HG03135 (cell line): ENCODE measurements at regions not wholly inside any gene's neighbourhood (a gene's known extent, or its start where the extent isn't known, plus 50 kb on each side); places are given as distances from the start of the nearest gene placed in this dataset.
A peak's percentile ranks its signal among the peaks of the same experiment; 100 is the strongest.

Experiments
- ATAC-seq: cut with Tn5 transposase; IDR thresholded peaks from one replicate; pipeline ENCODE4 v1.9.1; 2021; ENCODE audit warnings: mild to moderate bottlenecking, moderate library complexity; ENCODE audit not compliant: unreplicated experiment

DNA sequence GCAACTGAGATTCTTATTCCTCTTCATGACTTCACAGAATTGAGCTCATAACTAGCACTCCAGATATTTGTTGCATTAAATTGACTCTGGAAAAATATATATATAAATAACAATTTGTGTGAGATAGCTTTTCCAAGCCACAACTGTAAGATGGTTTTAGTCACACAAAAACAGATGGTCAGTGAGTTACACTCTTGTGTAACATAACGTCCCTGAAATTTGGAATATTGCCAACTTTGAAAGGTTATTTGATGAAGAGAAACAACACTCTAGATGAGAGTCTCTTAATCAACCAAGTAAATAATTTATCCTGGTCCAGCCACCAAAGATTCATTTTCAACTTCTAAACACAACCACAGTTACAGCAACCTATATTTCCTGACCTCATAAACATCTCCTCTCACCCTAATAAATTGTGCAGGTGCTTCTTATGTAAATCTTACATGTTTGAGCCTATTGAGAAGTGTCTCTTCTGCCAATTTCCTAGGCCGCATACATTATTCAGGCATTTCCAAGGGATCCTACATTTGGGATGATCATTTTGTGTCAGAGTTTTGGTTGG lies 84.9 kb upstream of the ACP3 start:
- no peak for ATAC-seq

GRCh38 chr3:132236701-132237651 lies 80.2 kb upstream of the ACP3 start:
- ATAC-seq, result peak; percentile 79

GRCh38 chr3:132237652-132238032 lies 79.6 kb upstream of the ACP3 start:
- ATAC-seq, result no peak

- ATAC-seq, result no peak
Measured at GRCh38 chr3:132239587-132239986, 77.6 kb upstream of the ACP3 start.

DNA sequence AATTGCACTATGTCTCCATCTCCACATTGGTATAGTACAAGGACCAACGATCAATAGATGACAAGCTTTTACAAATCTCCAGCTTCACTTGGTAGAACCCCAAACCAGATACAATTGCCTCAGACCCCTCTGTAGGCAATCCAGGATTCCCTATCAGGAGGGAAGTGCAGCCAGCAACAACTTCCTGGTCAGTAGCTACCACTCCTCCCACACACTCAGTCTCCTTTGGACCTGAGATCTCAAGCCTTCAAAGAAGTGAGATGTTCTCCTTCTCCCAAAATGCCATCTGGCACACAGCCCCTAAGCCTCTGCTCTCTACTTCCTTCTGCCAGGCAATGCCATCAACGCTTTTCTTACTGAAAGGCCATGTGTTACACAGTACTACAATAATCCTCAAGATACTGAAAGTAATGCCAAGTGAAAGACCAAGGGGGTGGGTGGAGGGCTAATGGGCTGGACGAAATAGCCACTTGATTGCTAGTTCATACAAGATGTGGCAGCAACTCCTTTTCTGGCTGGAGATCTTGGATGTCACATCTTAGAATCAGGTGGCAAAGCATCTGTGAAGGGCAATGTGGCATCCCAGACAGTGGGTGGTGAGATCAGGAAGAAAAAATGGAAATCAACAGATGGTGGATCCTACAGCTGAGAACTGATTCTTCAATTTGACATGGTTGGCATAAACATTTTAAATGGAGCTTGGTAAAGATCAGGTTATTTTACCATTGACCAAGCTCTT lies 75.3 kb upstream of the ACP3 start:
- ATAC-seq, result no peak

DNA sequence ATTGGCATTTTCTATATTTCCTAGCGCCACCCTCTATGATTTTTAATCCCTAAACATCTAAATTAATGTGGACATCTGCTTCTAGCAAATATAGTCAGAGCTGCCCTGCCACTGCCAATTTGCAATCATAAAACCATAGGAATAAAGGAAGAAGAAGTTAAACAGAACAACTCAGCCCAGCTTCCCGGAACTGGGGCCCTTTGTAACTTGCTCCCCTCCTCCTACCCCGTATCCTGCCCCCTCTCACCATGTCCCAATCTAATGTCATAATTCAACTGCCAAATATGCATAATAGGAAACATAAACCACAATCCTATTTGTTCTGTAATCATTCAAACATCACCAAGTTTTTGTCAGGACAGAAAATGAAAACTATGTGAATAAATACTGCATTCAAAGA lies 74.4 kb upstream of the ACP3 start:
- no peak for ATAC-seq

- no peak for ATAC-seq
Measured at GRCh38 chr3:132245552-132246142, 71.6 kb upstream of the ACP3 start.

GRCh38 chr3:132246212-132246611 lies 71.0 kb upstream of the ACP3 start:
- no peak for ATAC-seq

DNA sequence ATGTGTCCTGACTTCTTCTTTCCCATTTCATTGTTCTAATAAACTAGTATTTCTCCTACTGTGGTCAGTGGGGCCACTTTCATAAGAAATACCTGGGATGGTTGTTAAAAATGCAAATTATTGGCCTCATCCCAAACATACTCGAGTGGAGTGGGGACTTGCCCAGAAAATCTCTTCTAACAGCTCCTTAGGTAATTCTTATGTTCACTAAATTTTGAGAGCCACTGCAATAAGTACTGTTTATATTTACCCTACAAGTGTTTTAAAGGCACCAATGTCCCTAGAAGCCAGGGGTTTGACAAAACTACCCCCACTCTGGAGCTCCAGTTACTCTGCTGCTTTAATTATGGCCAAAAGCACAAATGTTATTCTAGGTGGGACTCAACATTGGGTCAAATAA lies 70.0 kb upstream of the ACP3 start:
- ATAC-seq, result no peak

DNA sequence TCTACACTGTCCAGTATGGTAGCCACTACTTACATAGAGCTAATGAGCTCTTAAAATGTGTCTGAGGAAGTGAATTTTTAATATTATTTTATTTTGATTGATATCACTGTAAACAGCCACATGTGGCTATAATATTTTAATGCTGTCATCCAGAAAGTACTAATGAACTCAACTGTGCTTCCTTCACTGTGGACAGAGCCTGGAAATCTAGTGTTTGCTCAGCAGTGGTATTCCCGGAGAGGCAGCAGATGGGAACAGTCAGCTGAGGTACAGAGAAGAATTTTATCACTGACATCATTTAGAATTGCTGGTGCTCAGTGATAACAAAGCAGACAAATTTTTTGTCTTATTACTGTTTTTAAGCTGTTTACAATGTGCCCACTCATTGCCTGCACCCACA lies 68.7 kb upstream of the ACP3 start:
- ATAC-seq, result no peak

GRCh38 chr3:132253262-132253878 lies 63.8 kb upstream of the ACP3 start:
- ATAC-seq, result no peak

DNA sequence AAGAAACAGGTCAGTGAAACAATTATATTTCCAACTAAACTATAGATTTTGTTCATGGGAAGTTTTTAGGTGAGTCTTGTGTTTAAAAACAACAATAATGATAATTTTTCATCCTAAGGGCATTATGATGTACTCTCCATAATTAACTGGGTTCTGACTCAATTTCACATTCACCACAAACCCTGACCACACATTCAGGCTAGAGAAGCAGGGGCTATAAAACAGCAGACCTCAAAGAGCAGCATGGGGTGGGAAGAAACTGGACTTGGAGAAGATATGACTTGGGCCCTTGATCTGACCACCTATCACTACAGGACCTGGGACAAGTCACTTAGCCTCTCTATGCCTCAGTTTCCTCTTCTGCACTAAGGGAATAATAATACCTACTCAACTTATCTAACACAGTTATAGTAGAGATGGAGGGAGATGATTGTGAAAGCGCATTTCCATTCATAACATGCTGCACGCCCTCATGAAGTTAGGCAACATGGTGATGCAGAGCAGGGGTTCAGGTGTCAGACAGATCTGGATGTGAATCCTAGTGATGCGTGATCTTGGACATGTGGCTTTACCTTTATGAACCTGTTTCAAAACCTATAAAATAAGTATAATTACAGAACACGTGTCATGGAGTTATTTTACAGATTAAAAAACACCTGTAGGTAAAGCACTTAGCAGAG lies 63.0 kb upstream of the ACP3 start:
- no peak for ATAC-seq

DNA sequence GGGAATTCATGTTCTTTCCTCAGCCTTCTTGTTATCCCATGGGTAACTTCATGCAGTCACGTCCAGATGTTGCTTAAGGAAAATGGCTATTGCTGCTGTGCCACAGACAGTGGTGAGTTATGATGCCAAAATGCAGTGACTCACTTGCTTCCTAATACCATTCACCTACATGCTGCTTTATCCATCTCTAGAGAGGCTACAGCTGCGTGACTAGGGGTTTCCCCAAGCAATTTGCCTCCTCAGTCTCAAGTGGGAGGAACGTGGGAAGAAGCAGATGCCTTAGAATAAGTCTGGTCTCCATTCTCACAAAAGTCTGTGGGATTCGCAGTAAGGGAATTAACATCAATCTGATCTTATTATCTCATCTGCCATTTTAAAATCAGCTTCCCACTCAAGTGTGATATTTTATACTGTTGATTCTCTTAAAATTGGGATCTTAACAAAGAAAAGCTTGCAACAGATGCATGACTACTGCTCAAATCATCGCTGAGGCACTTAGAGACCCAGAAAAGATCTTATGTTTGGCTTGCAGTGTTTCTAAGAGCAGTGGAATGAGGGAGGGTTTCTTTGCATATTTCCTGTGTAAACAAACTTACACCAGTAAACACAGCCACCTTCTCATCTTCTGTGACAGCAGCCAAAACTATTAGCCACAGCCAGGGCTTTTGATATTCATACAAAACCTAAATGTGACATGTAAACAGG lies 62.0 kb upstream of the ACP3 start:
- ATAC-seq, result no peak

DNA sequence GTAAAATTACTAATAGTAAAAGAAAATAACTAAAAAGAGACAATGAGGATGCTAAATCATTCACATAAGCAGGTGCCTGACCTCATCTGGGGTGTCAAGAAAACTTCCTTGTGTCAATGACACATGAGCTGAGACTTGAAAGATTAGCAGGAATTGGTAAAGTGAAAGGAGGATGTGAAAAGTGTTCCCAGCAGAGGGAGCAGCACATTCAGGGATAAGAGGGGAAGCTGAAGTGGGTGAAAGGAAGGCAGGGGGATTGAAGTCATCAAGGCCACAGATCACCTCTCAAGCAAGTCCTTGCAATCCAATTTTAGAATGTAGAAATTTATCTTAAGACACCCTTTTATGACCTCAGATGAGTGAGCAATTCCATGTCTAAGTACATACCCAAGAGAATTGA lies 60.2 kb upstream of the ACP3 start:
- ATAC-seq, result no peak

GRCh38 chr3:132261506-132261905 lies 55.7 kb upstream of the ACP3 start:
- ATAC-seq, result no peak

DNA sequence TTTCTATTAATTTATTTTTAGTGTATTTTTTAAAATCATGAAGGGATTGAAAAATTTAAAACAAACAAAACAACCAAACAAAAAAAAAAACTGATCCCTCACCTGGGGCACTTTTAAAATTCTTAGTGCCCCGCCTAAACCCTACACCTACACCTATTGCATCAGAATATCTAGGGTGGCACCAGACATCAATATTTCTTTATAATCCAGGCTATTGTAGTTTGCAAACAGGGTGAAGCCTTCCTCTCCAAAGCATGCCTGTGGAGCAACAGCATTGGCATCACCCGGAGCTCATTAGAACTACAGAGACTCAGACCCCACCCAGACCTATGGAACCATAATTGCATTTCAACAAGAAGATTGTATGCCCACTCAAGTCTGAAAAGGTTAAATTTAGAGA lies 54.9 kb upstream of the ACP3 start:
- no peak for ATAC-seq

DNA sequence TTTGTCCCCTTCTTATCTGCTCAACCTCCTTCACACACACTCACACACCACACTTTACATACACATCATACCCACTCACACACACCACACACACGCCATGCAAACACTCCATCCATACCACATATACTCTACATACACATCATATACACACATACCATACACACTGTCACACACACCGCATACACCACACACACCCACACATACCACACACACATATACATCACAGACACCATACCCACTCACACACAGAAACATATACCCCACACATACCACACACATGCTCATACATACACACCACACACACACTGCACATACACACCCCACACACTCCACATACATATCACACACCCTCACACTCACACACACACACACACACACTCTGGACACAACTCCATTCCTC lies 54.3 kb upstream of the ACP3 start:
- no peak for ATAC-seq

DNA sequence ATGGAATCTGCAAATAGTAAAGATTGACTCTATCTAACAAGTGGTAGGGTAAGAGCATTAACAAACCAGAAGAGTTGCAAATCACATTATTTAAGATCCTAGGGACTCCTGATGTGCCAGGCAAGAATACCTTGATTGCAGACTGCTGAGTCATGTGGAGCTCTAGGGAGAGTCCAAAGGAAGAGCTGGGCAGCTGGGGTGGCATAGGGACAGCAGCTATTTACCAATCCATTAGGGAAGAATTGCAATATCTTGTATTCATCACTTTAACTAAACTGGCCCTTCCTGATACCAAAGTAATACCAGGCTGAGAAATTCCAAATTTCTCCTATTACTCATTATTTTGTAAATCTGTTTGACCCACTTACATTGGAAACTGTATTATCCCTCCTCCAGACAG lies 52.2 kb upstream of the ACP3 start:
- no peak for ATAC-seq

DNA sequence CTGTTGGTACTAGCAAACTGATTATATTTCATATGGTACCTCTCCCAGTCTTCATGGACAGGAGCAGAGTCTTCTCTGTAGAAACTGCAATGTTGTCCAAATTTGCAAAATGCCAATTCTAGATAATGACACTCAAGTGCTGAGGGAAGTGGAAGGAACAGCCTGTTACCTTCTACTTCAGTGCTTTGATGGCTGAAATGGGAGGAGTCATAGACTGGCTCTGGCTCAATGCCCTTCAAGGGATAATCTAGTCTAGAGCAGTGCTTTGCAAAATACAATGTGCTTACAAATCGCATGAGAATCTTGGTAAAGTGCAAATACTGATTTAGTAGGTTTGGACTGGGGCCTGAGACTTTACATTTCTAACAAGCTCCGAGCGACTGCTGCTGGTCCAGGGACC lies 51.7 kb upstream of the ACP3 start:
- ATAC-seq, result no peak
